Stomach (tissue), 8 donors: ENCODE measurements at regions not wholly inside any gene's neighbourhood (a gene's known extent, or its start where the extent isn't known, plus 50 kb on each side); places are given as distances from the start of the nearest gene placed in this dataset.

ENCODE experiments used
- DNase-seq, 2 donors: peaks; one replicate each; pipeline versions ENCODE4 v3.0.0 to v3.0.0-alpha.2; 2013 to 2019
- H3K27ac ChIP-seq, 5 donors: fragments of 200-600 bp in 4 of 5; sonication (generic) in 4 of 5; one replicate each; pipeline ENCODE4 v1.5.1; 2013 to 2019; ENCODE audit warnings: mild to moderate bottlenecking in 1 of 5, moderate library complexity in 1 of 5
- H3K27me3 ChIP-seq, 3 donors: fragments of 200-600 bp; sonication (generic); one replicate each; pipeline ENCODE4 v1.5.1; 2017 to 2019; ENCODE audit warnings: mixed run types in 1 of 3
- H3K36me3 ChIP-seq, 4 donors: fragments of 200-600 bp; sonication (generic); 1 replicate in 3 of 4; 2 replicates in 1 of 4; pipeline ENCODE4 v1.5.1; 2016 to 2019
- H3K4me1 ChIP-seq, 4 donors: fragments of 200-600 bp; sonication (generic); one replicate each; pipeline ENCODE4 v1.5.1; 2016 to 2019
- H3K4me3 ChIP-seq, 4 donors: fragments of 200-600 bp; sonication (generic) in 3 of 4; one replicate each; pipeline ENCODE4 v1.5.1; 2016 to 2019; ENCODE audit warnings: mild to moderate bottlenecking in 1 of 4
- H3K9me3 ChIP-seq, 4 donors: fragments of 200-600 bp; sonication (generic); one replicate each; pipeline ENCODE4 v1.5.1; 2016 to 2019
- CTCF ChIP-seq, 7 experiments: fragments of 450-650 bp in 4 of 7; fragments of 200-600 bp in 3 of 7; sonication (generic) in 3 of 7; IDR thresholded peaks; one replicate each; pipeline ENCODE4 v1.5.1; 2016 to 2019; ENCODE audit warnings: antibody characterized with exemption in 7 of 7, control low read depth in 2 of 7, mild to moderate bottlenecking in 1 of 7
- EP300 ChIP-seq: sonication (generic); formaldehyde crosslinking; IDR thresholded peaks from one replicate; pipeline ENCODE4 v1.6.1; 2017; ENCODE audit warnings: antibody characterized with exemption
- POLR2A ChIP-seq, 4 donors: fragments of 450-650 bp; IDR thresholded peaks; one replicate each; pipeline ENCODE4 v1.6.1; 2016; ENCODE audit warnings: antibody characterized with exemption in 4 of 4, control low read depth in 2 of 4, mild to moderate bottlenecking in 1 of 4, moderate library complexity in 1 of 4
- POLR2AphosphoS5 ChIP-seq, 3 donors: sonication (generic); formaldehyde crosslinking; IDR thresholded peaks; one replicate each; pipeline ENCODE4 v1.6.1; 2016; ENCODE audit warnings: antibody characterized with exemption in 3 of 3
- WGBS, 5 donors: extraction: QIAGEN DNeasy Blood & Tissue Kit in 3 of 5; methylation state at CpG; one replicate each; pipeline versions ENCODE4 v1.1.5 to v1.1.7; 2013 to 2018; 5-methylcytosine and 5-hydroxymethylcytosine counted together
- intact Hi-C: fragments of 100-400 bp; cut with DNase I; formaldehyde crosslinking; loops from one replicate; pipeline ENCODE4 v1.15.1; 2023; ENCODE audit warnings: low total_unique reads
- donor health status: healthy with polysubstance abuse.
- donor health status: Bipolar disorder and iron deficiency.
- donor health status: healthy.

- no peak for TF ChIP-seq POLR2A (IDR thresholded peaks at IDR 0.05)
- no peak for TF ChIP-seq CTCF (IDR thresholded peaks at IDR 0.05)
- no peak for TF ChIP-seq POLR2AphosphoS5 (IDR thresholded peaks at IDR 0.05)
- no peak for TF ChIP-seq EP300
- Histone ChIP-seq H3K27ac (no peak overlapping the region), H3K9me3 (peaks cover 0 to 58% (median 33%) of the 10 kb centered on the region in 4 donors), H3K36me3 (no peaks in the 10 kb centered on the region), H3K4me1 (no peaks in the 10 kb centered on the region), H3K27me3 (no peaks in the 10 kb centered on the region), H3K4me3 (no peak overlapping the region)
- WGBS, 5 donors: 62 to 86% (median 74%) methylated on average over 1 of the region's 1 CpG
- intact Hi-C loops: no loop called here
- DNase-seq: no peak
Measured at GRCh38 chr16:35906440-35906839, 2447.0 kb downstream of the TP53TG3F start.

- TF ChIP-seq CTCF (IDR thresholded peaks at IDR 0.05) (no peak), EP300 (no peak), POLR2AphosphoS5 (IDR thresholded peaks at IDR 0.05) (no peak)
- peaks cover 0 to 68% (median 34%) of the 10 kb centered on the region in 4 donors for H3K9me3 ChIP-seq
- 79 to 91% (median 84%) methylated on average over 6 to 7 of the region's 7 CpGs for WGBS, 5 donors
- intact Hi-C loops: no loop called here
- DNase-seq: no peak
- H3K4me3 ChIP-seq: no peak overlapping the region
- no peak overlapping the region for H3K27ac ChIP-seq
- H3K4me1 ChIP-seq: no peaks in the 10 kb centered on the region
- H3K36me3 ChIP-seq: no peaks in the 10 kb centered on the region
- H3K27me3 ChIP-seq: no peaks in the 10 kb centered on the region
Measured at GRCh38 chr16:35908152-35908551, 2448.7 kb downstream of the TP53TG3F start.

- intact Hi-C loops: no loop called here
- H3K4me1 ChIP-seq: no peaks in the 10 kb centered on the region
- TF ChIP-seq CTCF (IDR thresholded peaks at IDR 0.05) (no peak), POLR2AphosphoS5 (IDR thresholded peaks at IDR 0.05) (no peak), EP300 (no peak), POLR2A (IDR thresholded peaks at IDR 0.05) (no peak)
Measured at GRCh38 chr16:35908942-35909341, 2449.5 kb downstream of the TP53TG3F start.

GRCh38 chr16:35909351-35909954 is 2450.0 kb downstream of the TP53TG3F start:
- H3K36me3 ChIP-seq: no peaks in the 10 kb centered on the region
- no peak overlapping the region for H3K4me3 ChIP-seq
- no peaks in the 10 kb centered on the region for H3K27me3 ChIP-seq
- H3K27ac ChIP-seq: no peak overlapping the region
- 78 to 91% (median 88%) methylated on average over 6 of the region's 6 CpGs for WGBS, 5 donors
- no peak for DNase-seq
- H3K9me3 ChIP-seq: peaks cover 0 to 76% (median 35%) of the 10 kb centered on the region in 4 donors
- no peaks in the 10 kb centered on the region for H3K4me1 ChIP-seq
- intact Hi-C loops: no loop called here
- no peak for TF ChIP-seq POLR2AphosphoS5 (IDR thresholded peaks at IDR 0.05)

More at GRCh38 chr16:35908942-35909341, 2449.5 kb downstream of the TP53TG3F start:
- Histone ChIP-seq H3K27ac (no peak overlapping the region), H3K4me3 (no peak overlapping the region), H3K9me3 (peaks cover 0 to 76% (median 34%) of the 10 kb centered on the region in 4 donors), H3K36me3 (no peaks in the 10 kb centered on the region), H3K27me3 (no peaks in the 10 kb centered on the region)
- WGBS, 5 donors: 55 to 59% (median 58%) methylated on average over 2 of the region's 2 CpGs
- DNase-seq: no peak

GRCh38 chr16:35910409-35910808 is 2451.0 kb downstream of the TP53TG3F start:
- no peak overlapping the region for H3K4me3 ChIP-seq
- H3K27ac ChIP-seq: no peak overlapping the region
- H3K27me3 ChIP-seq: no peaks in the 10 kb centered on the region
- WGBS, 5 donors: 76 to 86% (median 82%) methylated on average over 4 of the region's 4 CpGs
- no peaks in the 10 kb centered on the region for H3K4me1 ChIP-seq
- H3K9me3 ChIP-seq: peaks cover 0 to 73% (median 35%) of the 10 kb centered on the region in 4 donors
- TF ChIP-seq POLR2AphosphoS5 (IDR thresholded peaks at IDR 0.05) (no peak), CTCF (IDR thresholded peaks at IDR 0.05) (no peak), POLR2A (IDR thresholded peaks at IDR 0.05) (no peak), EP300 (no peak)
- H3K36me3 ChIP-seq: no peaks in the 10 kb centered on the region
- intact Hi-C loops: no loop called here
- no peak for DNase-seq
